Stomach (tissue), 4 donors: ENCODE measurements at regions not wholly inside any gene's neighbourhood (a gene's known extent, or its start where the extent isn't known, plus 50 kb on each side); places are given as distances from the start of the nearest gene placed in this dataset.

Source experiments
- EP300 ChIP-seq: sonication (generic); formaldehyde crosslinking; IDR thresholded peaks from one replicate; pipeline ENCODE4 v1.6.1; 2017; ENCODE audit warnings: antibody characterized with exemption
- POLR2A ChIP-seq, 4 donors: fragments of 450-650 bp; IDR thresholded peaks; one replicate each; pipeline ENCODE4 v1.6.1; 2016; ENCODE audit warnings: antibody characterized with exemption in 4 of 4, control low read depth in 2 of 4, mild to moderate bottlenecking in 1 of 4, moderate library complexity in 1 of 4
- POLR2AphosphoS5 ChIP-seq, 3 donors: sonication (generic); formaldehyde crosslinking; IDR thresholded peaks; one replicate each; pipeline ENCODE4 v1.6.1; 2016; ENCODE audit warnings: antibody characterized with exemption in 3 of 3

DNA sequence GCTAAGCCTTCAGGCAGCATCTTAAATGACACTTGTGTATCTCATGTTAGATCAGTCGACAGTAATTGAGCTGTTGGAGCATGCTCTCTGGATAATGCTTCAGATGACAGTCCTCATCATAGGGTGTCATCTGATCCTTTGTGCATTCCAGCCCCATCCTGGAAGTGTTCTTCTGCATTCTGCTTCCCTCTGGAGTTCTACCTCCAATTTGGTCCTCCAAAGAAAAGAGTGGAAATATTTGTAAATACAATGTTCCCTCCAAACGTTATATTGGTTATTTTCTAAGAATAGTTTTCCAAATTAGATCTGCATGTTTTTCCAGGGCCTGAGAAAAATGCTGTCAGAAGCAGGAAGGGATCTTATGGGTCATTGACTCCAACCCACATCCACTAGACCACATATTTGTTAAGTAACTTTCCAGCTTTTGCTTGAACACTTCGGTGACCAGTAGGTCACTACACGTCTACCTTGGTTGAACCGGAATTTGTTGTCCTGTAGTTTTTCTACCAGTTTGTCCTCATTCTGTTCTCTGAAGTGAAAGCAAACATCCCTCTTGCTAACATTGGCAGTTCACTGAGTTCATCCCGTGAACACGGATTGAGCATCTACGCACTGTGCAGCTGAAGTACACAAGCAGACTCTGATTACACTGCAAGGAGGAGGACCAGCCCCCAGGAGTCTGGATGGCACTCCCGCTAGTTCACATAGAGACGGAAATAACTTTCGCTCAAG lies 136.0 kb downstream of the TLR5 start:
- TF ChIP-seq POLR2AphosphoS5 (IDR thresholded peaks at IDR 0.05) (no peak), EP300 (no peak), POLR2A (IDR thresholded peaks at IDR 0.05) (no peak)
